NCI-H2196 treated with DMSO at 0.1 percent for 48 hours (cell line): ENCODE measurements at regions not wholly inside any gene's neighbourhood (a gene's known extent, or its start where the extent isn't known, plus 50 kb on each side); places are given as distances from the start of the nearest gene placed in this dataset.
"Not testable (repeated sequence)": the region's sequence is repeated elsewhere in the genome, so short reads cannot be mapped to it uniquely, and the experiment has no call there.

Experiments
- DNase-seq: peaks from one replicate; lab custom pipeline; 2025; ENCODE audit not compliant: unreplicated experiment; lab: John Stamatoyannopoulos, UW

GRCh38 chr9:7626571-7627029 lies 173.0 kb downstream of the DMAC1 start:
- not testable (repeated sequence) for DNase-seq

DNA sequence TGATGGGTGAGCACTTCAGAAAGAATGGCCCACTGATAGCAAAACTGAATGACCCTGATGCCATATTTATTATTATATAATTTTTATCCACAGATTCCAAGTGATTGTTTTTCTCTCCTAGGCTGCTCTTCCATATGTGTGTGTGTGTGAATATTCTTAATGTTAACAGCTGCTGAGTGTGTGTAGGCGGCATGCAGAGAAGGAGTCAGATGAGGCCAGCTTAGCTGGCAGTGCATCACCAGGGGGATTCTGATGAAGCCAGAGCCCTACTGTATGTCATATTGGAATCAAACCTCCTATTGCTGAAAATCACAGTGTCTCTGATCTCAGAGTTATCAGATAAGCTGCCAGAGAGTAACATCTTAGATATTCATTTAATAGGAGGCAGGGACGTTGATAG lies 177.1 kb downstream of the DMAC1 start:
- DNase-seq = no peak

GRCh38 chr9:7615344-7615743 lies 184.2 kb downstream of the DMAC1 start:
- DNase-seq = no peak

DNA sequence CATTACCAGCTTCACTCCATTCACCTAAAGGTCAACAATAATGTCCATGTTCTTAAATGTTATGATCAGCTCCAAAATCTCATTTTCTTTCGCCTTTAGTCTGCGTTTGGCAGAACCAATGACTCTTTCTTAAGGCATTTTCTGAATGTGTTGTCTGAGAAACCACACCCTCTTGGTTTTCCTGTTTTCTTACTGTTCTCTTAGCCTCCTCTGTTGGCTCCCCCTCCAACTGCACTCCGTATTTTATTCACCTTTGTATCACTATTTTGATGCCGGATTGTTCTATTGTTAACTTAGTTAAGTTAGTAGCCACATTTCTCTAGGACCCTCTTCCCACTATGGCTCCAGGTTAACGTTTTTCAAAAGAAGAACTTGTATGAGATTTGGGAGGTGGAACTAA lies 185.6 kb downstream of the DMAC1 start:
- DNase-seq = no peak

- no peak for DNase-seq
Observed at GRCh38 chr9:7608261-7608660, 191.3 kb downstream of the DMAC1 start.

- no peak for DNase-seq
Observed at GRCh38 chr9:7607421-7607820, 192.2 kb downstream of the DMAC1 start.

GRCh38 chr9:7606591-7606990 lies 193.0 kb downstream of the DMAC1 start:
- DNase-seq = no peak

DNA sequence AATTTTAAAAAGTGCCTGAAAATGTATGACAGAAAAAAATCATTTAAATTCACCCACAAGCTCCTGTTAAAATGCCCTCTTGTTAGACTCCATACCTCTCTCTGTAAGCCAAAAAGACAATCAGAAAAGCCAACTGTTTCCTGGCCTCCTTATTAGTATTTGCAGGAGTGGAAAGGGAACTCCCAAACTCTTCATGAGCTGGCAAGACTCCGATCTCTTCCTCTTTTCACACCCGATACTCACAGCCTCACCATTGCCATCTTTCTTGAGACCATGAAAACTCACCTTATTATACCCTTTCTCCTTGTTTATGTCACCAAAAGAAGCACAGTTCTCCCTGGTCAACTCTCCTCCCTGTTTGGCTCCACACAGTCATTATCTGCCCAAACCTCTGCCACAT lies 197.8 kb downstream of the DMAC1 start:
- no peak for DNase-seq

DNA sequence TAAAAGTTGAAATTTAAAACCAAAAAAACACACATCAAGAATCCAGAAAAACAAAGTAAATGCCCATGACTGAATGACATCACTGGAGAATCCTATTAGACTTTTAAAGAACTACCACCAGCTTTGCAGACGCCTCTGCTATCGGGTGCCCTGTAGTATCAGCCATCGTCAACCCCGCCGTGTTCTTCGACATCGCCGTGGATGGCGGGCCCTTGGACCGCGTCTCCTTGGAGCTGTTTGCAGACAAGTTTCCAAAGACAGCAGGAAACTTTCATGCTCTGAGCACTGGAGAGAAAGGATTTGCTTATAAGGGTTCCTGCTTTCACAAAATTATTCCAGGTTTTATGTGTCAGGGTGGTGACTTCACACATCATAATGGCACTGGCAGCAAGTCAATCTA lies 201.9 kb downstream of the DMAC1 start:
- DNase-seq = no peak

DNA sequence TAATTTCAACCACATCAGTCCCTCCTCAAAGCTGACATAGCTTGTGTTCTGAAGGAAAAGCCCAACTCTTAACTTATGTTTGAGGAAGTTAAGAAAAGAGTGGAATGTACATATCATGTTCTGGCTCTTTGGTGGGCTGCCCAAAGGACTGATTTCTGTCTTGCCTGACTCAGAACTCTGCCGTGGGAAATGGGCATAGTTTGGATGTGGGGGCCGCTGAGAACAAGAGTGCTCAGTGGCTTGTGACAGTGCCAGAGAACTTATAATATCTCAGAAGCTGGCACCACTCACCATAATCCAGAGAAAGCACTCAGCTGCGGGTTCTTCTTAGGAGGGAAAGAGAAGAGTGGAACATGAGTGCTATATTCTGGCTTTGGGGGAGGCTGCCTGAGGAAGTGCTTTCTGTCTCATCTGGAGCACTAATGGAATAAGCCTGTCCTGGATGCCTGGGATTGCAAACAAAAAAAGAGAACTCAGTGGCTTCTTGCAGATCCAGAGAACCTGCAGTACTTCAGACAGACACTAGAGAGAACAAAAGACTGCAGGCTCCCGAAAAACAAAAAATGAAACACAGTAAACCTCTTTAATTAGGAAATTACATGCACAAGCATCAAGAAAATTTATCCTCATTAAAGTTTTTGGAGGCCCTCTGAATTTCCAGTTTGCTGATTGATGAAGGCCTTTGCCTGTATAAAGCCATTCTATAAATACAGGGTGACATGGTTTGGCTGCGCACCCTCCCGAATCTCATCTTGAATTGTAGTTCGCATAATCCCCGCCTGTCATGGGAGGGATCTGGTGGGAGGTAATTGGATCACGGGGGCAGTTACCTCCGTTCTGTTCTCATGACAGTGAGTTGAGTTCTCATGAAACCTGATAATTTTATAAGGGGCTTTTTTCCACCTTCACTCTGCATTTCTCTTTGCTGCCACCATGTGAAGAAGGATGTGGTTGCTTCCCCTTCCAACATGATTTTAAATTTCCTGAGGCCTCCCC lies 207.0 kb downstream of the DMAC1 start:
- DNase-seq = no peak

DNA sequence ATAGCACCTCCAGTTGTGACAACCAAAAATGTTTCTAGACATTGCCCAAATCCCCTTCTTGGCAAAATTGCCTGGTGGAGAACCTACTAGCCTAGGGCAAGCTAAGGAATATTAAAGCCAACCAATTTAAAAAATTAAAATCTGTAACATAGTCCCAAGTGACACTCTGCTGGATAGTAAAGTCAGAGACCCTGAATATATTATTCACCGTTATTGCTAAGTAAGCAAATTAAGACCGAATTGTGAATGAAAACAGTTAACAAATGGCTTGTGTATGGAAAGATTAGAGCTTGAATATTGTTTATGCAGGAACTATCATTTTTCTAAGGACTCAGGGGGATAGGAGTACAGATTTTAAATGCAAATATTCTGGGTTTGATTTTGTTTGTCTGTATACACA lies 208.1 kb downstream of the DMAC1 start:
- DNase-seq = no peak

DNA sequence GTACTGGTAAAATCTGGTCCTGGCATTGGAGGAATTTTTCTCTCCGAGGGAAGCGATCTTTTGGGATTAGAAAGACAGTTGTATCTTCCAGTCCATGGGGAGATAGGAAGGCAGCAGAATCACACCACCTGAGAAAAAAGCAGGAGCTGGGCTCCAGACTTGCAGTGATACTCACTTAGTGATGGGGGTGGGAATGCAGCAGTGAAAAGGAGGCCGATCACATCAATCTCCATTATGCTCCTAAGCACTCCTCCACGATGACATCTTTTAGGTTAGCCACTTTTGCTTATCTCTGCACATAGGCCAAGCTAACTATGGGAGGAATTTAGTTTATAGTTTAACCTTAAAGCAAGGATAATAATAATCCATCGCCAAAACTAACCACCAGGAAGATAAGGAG lies 219.0 kb downstream of the DMAC1 start:
- DNase-seq = no peak

DNA sequence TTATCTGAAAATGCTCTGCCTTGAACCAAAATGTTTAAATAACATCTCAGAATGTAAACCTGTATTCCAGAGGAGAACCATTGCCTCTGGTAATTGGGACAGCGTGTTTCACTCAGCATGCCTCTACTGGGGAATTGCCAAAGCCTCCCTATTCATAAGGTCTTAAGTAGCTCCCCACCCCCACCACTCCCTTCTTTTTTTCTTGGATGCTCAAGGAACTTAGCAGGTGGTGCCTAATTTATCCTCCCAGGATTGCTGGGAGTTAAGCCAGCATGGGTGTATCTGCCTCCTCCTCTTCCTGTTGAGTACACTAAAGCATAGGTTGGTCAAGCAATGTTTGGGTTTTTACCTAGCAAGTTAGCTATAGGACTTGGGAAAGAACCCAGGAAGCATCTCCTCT lies 220.2 kb downstream of the DMAC1 start:
- DNase-seq = no peak

GRCh38 chr9:7578951-7579350 lies 220.6 kb downstream of the DMAC1 start:
- DNase-seq = no peak

- DNase-seq = peak; percentile 44
Observed at GRCh38 chr9:7570107-7570720, 229.4 kb downstream of the DMAC1 start.

DNA sequence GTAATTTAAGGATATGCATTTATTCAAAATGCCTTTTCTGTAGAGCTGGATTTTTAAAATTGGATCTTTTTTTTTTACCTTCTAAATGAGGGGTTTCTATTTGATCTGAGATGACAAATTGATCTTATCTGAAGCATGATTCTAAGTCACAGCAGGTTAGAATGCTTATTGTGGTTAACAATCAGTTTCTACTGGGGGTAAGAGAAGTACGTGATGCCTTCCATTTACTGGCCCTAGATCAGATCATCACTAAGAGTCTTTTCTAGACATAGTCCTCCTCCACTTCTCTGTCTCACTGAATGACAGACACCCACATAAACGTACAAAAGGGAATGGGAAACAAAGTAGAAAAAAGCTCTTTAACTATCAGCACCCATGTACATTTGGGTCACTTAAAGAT lies 231.9 kb downstream of the DMAC1 start:
- DNase-seq = no peak

DNA sequence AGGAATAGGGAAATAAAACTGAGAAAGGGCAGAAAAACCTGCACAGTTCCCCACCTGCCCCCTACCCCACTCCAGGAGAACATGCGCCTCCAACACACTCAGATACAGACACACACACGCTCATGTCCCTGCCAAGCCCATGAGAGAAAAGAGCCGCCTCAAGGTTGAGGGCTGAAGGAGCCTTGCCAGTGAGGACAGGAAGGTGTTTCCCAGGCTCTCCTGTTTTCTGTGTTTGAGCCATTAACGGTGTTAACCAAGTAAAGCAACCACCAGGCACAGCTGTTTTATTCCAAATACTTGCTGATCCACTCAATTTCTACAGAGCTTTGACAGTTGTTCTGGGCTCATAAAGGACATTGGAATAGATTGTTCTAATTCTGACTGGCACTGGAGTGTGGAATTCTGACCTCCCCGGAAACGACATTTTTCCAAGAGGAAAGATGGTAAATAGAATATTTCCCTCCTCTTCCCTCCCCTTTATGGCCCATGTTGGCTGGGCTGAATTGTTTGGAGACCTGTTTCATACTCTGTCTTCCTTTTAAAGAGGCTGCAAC lies 238.0 kb downstream of the DMAC1 start:
- no peak for DNase-seq

GRCh38 chr9:7560669-7561305 lies 238.8 kb downstream of the DMAC1 start:
- no peak for DNase-seq

GRCh38 chr9:7554699-7555098 lies 244.9 kb downstream of the DMAC1 start:
- no peak for DNase-seq

DNA sequence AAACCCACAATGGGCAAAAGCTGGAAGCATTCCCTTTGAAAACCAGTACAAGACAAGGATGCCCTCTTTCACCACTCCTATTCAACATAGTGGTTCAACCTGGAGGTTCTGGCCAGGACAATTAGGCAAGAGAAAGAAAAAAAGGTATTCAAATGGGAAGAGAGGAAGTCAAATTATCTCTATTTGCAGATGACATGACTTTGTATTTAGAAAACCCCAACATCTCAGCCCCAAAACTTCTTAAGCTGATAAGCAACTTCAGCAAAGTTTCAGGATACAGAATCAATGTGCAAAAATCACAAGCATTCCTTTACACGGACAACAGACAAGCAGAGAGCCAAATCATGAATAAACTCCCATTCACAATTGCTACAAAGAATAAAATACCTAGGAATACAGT lies 246.9 kb downstream of the DMAC1 start:
- DNase-seq = not testable (repeated sequence)

DNA sequence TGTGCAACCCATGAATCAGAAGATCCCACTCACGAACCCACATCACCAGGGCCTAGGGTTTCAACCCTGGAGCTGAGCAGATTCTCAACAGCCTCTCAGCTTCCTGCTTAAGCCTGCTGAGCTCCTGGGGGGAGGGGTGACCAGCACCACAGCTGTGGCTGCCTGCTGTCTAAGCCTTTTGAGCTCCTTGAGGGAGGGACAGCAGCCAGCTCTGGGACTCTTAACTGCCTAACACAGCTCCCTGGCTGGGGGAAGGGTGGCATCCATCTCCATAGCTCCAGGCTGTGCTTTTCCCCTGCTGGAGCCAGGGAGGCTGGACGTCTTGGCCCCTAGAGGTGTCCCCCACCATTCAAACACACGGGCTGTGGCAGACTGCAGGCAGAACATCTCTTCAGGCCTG lies 250.3 kb downstream of the DMAC1 start:
- peak; percentile 43 for DNase-seq

- no peak for DNase-seq
Observed at GRCh38 chr9:7546261-7546660, 253.3 kb downstream of the DMAC1 start.
